Jurkat, Clone E6-1 (cell line): ENCODE measurements at regions not wholly inside any gene's neighbourhood (a gene's known extent, or its start where the extent isn't known, plus 50 kb on each side); places are given as distances from the start of the nearest gene placed in this dataset.

Source experiments
- DNase-seq: peaks from one replicate; pipeline ENCODE4 v3.0.0-alpha.2; 2011; ENCODE audit warnings: low read depth, low spot score
- H3K4me3 ChIP-seq: 2 replicates; pipeline ENCODE4 v1.5.1; 2011; ENCODE audit warnings: mild to moderate bottlenecking, low read length, control low read depth, moderate library complexity

GRCh38 chr13:97621025-97621424, 187.1 kb downstream of the RAP2A start:
- DNase-seq: no peak
- no peak overlapping the region for H3K4me3 ChIP-seq

DNA sequence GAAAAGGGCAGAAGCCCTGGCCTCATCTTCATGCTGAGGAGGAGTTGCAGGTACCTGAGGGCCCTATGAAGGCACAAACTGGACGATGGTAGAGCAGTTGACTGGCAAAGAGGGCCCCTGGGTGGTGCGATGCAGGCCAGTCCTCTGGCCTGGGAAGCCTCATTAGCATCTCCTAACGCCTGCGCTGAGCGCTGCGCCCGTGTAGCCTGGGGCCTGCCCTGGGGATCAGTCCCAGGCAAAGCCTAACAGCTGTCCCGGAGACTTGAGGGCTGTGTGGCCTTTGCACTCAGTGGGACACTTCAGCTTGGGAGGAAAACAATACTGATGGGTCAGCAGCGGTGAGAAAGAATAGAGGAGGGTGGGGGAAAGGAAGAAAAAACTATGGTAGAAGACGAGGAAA, 187.7 kb downstream of the RAP2A start:
- H3K4me3 ChIP-seq: no peak overlapping the region
- no peak for DNase-seq

DNA sequence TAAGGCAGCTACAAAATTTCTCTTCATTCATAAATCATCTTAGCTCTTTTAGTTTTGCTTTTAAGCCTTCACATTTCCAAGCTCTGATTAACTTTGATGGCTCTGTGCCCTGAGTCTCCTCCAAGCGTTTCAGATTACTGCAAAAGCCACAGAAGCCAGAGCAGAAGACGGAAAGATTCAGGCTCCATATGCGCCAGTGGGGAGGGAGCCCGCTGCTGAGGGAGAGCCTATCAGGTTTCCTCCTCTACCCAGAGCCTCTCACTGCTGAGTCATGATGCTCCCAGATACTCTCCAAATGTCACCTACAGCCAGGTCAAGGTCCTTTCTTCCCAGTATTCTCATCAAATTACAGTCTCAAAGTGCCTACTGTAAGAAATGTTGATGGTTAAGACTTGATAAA, 193.6 kb downstream of the RAP2A start:
- no peak overlapping the region for H3K4me3 ChIP-seq
- no peak for DNase-seq

DNA sequence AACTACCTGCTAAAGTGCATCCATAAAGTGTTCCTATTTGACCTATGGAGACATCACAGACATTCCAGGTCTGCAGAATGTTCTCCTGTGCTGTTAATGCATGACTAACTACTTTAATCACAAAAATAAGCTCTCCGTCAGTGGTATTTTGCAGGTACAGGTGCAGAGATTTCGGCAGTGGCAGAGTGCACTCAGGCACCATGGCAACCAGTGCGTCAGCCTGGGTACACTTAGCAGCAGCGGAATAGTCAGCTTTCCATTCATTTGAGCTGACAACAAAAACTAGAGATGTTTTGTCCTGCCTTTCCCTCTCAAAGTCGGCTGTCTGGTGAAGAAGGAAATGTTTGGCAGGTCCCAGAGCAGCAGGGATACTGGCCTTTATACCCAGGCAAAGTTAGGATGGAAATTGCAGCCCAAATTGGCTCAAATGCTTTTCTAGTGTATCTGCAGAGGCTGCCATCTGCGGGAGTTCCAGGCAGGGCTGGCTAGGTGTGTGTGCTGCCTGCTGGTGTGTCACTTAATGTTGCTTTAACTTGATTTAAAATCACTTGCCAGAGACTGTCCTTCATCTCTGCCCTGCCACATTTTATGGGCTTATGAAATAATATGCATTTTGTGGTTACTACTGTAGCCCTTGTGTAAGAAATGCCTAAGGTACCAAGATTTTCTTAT, 195.8 kb downstream of the RAP2A start:
- DNase-seq: no peak
- no peak overlapping the region for H3K4me3 ChIP-seq

- DNase-seq: no peak
- H3K4me3 ChIP-seq: no peak overlapping the region
Measured at GRCh38 chr13:97630725-97631124, 196.8 kb downstream of the RAP2A start.

DNA sequence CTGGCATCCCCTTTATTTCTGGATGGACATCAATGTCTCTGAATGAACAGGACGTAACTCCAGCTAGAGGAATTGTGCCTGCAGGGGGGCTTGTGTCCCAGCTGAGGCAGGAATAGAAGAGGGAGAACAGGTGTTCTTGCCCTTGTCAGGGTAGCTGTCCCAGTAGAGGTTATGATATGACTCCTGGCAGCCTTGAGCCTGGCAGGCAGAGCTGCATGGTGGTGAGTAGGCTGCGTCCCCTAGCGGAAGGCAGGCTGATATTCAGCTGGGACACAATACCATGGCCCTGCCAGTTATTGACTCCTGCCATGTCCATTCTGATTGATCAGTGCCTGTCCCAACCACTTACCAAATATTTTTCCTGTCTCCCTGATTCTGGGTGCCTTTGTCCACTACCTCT, 197.2 kb downstream of the RAP2A start:
- H3K4me3 ChIP-seq: no peak overlapping the region
- no peak for DNase-seq

- H3K4me3 ChIP-seq: no peak overlapping the region
- DNase-seq: no peak
Measured at GRCh38 chr13:97639236-97639635, 205.3 kb downstream of the RAP2A start.

GRCh38 chr13:97640268-97640667, 206.3 kb downstream of the RAP2A start:
- DNase-seq: no peak
- no peak overlapping the region for H3K4me3 ChIP-seq

DNA sequence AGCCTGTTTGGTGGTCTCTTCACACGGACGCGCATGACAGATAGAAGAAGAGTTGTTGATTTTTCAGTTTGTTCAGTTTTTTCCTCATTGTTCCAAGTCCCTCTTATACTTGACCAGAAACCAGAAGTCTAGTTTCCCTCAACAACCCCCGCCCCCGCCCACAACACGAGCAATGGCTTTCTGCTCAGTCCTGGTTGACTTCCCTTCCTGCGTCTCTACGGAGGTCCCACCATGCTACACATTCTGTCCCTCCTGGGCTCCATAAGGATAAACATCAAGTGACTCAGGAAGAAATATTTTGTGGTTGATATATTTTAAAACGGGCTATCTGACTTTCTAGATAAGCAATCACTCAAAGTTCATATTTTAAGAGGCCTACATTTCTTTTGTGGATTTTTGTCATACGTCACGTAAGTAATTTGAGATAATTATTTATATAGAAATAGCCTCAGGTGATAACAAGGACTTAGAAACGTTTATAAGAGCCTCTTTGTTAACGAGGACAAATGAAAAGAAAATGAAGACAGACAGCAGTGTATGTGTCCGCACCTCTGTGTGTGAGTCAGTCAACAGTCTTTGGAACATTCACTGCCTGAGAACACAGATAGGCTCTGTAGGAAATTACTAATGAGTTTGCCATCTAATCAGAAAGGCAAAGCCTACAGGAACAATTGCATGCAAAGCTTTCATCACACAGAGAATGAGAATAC, 214.4 kb downstream of the RAP2A start:
- DNase-seq: no peak
- H3K4me3 ChIP-seq: no peak overlapping the region

- H3K4me3 ChIP-seq: no peak overlapping the region
- DNase-seq: no peak
Measured at GRCh38 chr13:97648881-97649224, 214.9 kb downstream of the RAP2A start.

DNA sequence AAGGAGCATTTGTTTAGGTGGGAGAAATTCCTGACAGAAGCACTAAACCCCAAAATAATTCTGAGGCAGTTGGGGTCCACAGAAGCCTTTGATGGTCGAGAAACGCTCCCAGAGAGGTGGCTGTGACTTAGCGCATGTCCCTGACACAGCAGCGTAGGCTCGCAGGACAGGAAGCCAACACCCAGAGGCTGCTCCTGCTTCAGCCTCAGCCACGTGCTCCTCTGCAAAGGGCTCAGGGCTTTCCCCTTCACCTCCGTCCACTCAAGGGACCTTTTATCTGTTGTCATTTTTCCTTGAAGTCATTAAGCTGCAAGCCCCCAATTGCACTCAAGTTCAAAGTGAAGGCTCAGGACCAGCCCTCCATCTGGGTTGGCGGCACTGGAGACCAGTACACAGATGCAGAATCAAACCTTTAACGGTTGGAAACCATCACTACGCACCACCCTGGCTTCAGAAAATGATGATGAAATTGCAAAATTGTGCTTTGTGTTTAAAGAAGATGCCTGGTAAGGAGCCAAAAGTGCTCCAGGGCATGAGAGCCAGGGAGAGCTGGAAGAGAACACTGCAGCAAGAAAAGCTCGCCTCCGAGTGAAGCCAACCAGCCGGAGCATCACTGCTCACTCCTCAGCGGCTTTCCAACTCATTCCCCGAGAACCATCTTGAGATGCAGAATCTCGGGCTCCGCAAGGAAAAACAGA, 219.6 kb downstream of the RAP2A start:
- no peak for DNase-seq

GRCh38 chr13:97654236-97654635, 220.3 kb downstream of the RAP2A start:
- no peak overlapping the region for H3K4me3 ChIP-seq
- no peak for DNase-seq

More for the DNA sequence above, 219.6 kb downstream of the RAP2A start:
- H3K4me3 ChIP-seq: no peak overlapping the region

GRCh38 chr13:97658556-97658955, 224.6 kb downstream of the RAP2A start:
- H3K4me3 ChIP-seq: no peak overlapping the region
- no peak for DNase-seq

DNA sequence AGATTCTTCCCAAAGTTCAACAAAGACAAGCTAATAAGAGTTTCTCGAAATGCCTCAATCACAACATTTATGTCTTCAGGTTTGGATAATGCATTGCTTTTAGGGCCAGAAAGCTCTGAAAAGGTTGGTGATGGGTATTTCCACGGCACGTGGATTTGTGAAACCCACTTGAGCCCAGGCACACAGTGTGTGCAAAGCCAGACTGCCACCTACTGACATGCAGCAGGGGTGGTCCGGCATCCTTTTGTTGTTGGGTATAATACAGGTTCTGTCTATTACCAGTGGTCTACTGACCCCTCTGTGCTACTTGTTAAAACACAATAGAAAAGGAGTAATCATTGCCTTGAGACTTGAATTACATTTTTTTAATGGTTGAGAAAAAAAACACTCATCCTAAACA, 225.6 kb downstream of the RAP2A start:
- H3K4me3 ChIP-seq: no peak overlapping the region
- no peak for DNase-seq

DNA sequence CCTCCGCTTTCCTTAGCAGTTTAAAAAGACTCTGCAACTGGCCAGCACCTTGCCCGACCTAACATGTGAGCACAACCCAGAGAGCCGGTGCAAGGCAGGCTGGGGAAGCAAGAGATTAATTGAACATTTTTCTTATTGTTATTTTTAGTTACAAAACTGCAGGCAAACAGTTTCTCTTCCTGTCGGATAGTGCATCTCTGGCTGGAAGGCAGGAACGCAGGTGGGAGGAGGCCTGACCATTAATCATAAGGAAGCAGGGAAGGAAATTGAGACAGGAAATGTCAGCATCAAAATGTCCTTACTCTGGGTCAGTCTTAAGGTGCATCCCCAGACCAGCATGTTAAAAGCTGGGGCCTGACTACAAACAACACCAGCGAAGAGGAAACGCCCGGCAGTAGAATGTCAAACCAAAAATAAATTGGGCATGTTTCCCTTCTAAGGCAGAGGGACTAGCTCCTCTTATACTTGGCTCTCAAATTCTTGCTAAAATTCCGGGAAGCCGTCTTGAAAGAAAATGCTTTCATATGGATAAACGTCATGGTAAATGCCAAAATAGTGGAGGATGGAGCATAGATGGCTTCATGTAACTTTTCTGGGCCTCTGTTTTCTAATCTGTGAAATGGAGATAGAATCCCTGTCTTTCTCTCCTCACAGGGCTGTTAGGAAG, 226.8 kb downstream of the RAP2A start:
- DNase-seq: no peak
- H3K4me3 ChIP-seq: no peak overlapping the region

DNA sequence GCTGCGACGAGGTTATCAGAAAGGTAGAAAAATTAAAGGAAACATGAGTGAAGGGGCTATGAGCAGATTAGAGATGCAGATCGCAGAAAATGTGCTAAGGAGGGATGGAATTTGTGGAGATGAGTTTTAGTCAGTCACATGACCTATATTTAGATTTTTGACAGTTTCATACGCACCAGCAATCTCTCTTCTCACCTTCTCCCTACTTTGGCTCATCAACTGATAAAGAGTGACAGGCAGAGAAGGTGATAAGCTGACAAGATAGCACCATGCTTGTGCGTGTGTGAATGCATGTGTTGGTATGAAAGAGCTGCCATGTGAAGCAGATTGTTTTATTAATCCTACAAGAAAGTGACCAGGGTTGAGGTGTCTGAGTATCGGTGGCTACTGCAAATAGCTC, 252.6 kb downstream of the RAP2A start:
- no peak overlapping the region for H3K4me3 ChIP-seq
- no peak for DNase-seq

GRCh38 chr13:97692628-97693027, 258.7 kb downstream of the RAP2A start:
- H3K4me3 ChIP-seq: no peak overlapping the region
- DNase-seq: no peak

GRCh38 chr13:97695684-97696083, 257.8 kb upstream of the IPO5 start:
- H3K4me3 ChIP-seq: no peak overlapping the region
- DNase-seq: no peak

DNA sequence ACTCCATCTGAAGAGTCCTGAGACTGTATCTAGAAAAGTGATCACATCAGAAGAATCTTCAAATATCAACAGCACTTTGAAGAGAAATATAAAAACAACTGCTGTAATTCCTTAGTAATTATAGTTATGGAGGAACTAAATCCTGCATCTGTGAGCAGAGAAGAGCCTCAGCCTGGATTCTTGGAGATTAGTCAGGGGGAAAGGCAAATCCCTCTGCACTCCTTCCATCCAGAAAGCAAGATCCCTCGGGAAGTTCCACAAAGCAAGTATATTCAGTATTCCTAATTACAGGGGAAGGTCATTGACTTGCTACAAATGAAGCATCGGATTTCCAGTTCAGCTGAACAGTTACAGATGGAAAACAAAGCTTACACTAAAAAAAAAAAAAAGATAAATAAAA, 256.6 kb upstream of the IPO5 start:
- DNase-seq: no peak
- no peak overlapping the region for H3K4me3 ChIP-seq

- no peak for DNase-seq
- H3K4me3 ChIP-seq: no peak overlapping the region
Measured at GRCh38 chr13:97700306-97700848, 253.1 kb upstream of the IPO5 start.
